OCI-LY1 (cell line): ENCODE measurements at regions not wholly inside any gene's neighbourhood (a gene's known extent, or its start where the extent isn't known, plus 50 kb on each side); places are given as distances from the start of the nearest gene placed in this dataset.

Experiments
- H2AFZ ChIP-seq: fragments of 200-600 bp; sonication (generic), shearing (Covaris generic); 2 replicates; pipeline ENCODE4 v1.6.0; 2014; ENCODE audit warnings: antibody characterized with exemption, mild to moderate bottlenecking, low read length
- H3F3A ChIP-seq: fragments of 200-600 bp; sonication (generic), shearing (Covaris generic); 2 replicates; pipeline ENCODE4 v1.6.0; 2014; ENCODE audit warnings: mild to moderate bottlenecking, antibody characterized with exemption, low read length, moderate library complexity; ENCODE audit not compliant: insufficient read depth
- H3K27ac ChIP-seq: fragments of 200-600 bp; sonication (generic); 2 replicates; pipeline ENCODE4 v1.5.1; 2014; ENCODE audit warnings: low read length, mixed run types, mild to moderate bottlenecking, low read depth; ENCODE audit not compliant: poor library complexity, severe bottlenecking
- H3K27me3 ChIP-seq: fragments of 200-600 bp; sonication (generic); 2 replicates; pipeline ENCODE4 v1.6.0; 2014; ENCODE audit warnings: antibody characterized with exemption, mild to moderate bottlenecking, low read length, moderate library complexity; ENCODE audit not compliant: insufficient read depth
- H3K36me3 ChIP-seq: fragments of 200-600 bp; sonication (generic); 2 replicates; pipeline ENCODE4 v1.6.1; 2014; ENCODE audit warnings: mild to moderate bottlenecking, antibody characterized with exemption, low read length, moderate library complexity, mixed read lengths; ENCODE audit not compliant: insufficient read depth
- H3K4me1 ChIP-seq: fragments of 200-600 bp; sonication (generic); 2 replicates; pipeline ENCODE4 v1.5.1; 2014; ENCODE audit warnings: mild to moderate bottlenecking, low read length, moderate library complexity; ENCODE audit not compliant: insufficient read depth, severe bottlenecking
- H3K4me2 ChIP-seq: fragments of 200-600 bp; sonication (generic), shearing (Covaris generic); 2 replicates; pipeline ENCODE4 v1.6.1; 2014; ENCODE audit warnings: low read length
- H3K4me3 ChIP-seq: fragments of 200-600 bp; sonication (generic); 2 replicates; pipeline ENCODE4 v1.5.1; 2014; ENCODE audit warnings: low read length, low read depth, mild to moderate bottlenecking, mixed read lengths; ENCODE audit not compliant: poor library complexity, severe bottlenecking
- H3K79me2 ChIP-seq: fragments of 200-600 bp; shearing (Covaris generic); 2 replicates; pipeline ENCODE4 v1.6.1; 2016; ENCODE audit warnings: mixed run types, low read length, mixed read lengths; ENCODE audit not compliant: insufficient read depth
- H3K9ac ChIP-seq: fragments of 200-600 bp; sonication (generic), shearing (Covaris generic); 2 replicates; pipeline ENCODE4 v1.6.1; 2014; ENCODE audit warnings: mild to moderate bottlenecking, low read length, mixed read lengths
- H3K9me2 ChIP-seq: fragments of 200-600 bp; sonication (generic), shearing (Covaris generic); 2 replicates; pipeline ENCODE4 v1.6.1; 2014; ENCODE audit warnings: low read depth, mild to moderate bottlenecking, low read length, mixed read lengths
- H3K9me3 ChIP-seq: fragments of 200-600 bp; shearing (Covaris generic); 2 replicates; pipeline ENCODE4 v1.6.1; 2014; ENCODE audit warnings: low read length, mixed read lengths
- H4K20me1 ChIP-seq: fragments of 200-600 bp; sonication (generic), shearing (Covaris generic); 2 replicates; pipeline ENCODE4 v1.6.0; 2016; ENCODE audit warnings: mild to moderate bottlenecking, low read length; ENCODE audit not compliant: insufficient read depth
- EZH2 ChIP-seq: fragments of 200-600 bp; sonication (generic), shearing (Covaris generic); IDR thresholded peaks from 2 replicates; pipeline ENCODE4 v1.8.0; 2017; ENCODE audit warnings: borderline replicate concordance, mixed run types, mild to moderate bottlenecking, antibody characterized with exemption, low read length, moderate library complexity, mixed read lengths
- TF ChIP-seq, protein P1 (sequence below): fragments of 200-600 bp; sonication (generic), shearing (Covaris generic); IDR thresholded peaks from 2 replicates; pipeline ENCODE4 v1.5.1; 2017; ENCODE audit warnings: mild to moderate bottlenecking, antibody characterized with exemption, low read length, moderate library complexity, mixed read lengths

DNA sequence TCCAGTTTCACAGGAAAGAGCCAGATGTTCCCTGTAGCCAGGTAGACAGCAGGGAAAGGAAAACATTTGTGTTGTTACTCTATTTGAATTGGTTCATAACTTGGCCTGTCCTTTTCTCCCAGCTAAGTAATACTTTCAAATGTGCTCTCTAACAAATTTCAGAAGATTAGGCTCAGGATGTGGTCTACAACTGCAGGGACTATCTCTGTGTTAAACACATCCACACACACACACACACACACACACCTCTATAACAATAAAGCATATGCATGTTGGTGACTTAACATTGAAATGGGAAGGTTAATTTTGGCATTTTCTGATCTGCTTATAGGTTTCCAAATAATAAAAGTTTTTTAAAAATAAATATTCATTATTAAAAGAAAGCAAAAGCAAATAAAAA lies 316.0 kb upstream of the ARGLU1 start:
- H2AFZ ChIP-seq: no peak overlapping the region
- H3K9ac ChIP-seq: no peak overlapping the region
- no peaks in the 10 kb centered on the region for H3K9me2 ChIP-seq
- no peaks in the 10 kb centered on the region for H3F3A ChIP-seq
- no peaks in the 10 kb centered on the region for H3K36me3 ChIP-seq
- no peak overlapping the region for H3K4me3 ChIP-seq
- H3K9me3 ChIP-seq: no peaks in the 10 kb centered on the region
- no peak overlapping the region for H3K27ac ChIP-seq
- no peaks in the 10 kb centered on the region for H4K20me1 ChIP-seq
- H3K27me3 ChIP-seq: no peaks in the 10 kb centered on the region
- TF ChIP-seq, protein P1, sequence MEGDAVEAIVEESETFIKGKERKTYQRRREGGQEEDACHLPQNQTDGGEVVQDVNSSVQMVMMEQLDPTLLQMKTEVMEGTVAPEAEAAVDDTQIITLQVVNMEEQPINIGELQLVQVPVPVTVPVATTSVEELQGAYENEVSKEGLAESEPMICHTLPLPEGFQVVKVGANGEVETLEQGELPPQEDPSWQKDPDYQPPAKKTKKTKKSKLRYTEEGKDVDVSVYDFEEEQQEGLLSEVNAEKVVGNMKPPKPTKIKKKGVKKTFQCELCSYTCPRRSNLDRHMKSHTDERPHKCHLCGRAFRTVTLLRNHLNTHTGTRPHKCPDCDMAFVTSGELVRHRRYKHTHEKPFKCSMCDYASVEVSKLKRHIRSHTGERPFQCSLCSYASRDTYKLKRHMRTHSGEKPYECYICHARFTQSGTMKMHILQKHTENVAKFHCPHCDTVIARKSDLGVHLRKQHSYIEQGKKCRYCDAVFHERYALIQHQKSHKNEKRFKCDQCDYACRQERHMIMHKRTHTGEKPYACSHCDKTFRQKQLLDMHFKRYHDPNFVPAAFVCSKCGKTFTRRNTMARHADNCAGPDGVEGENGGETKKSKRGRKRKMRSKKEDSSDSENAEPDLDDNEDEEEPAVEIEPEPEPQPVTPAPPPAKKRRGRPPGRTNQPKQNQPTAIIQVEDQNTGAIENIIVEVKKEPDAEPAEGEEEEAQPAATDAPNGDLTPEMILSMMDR: no peak
- no peak for TF ChIP-seq EZH2
- no peaks in the 10 kb centered on the region for H3K79me2 ChIP-seq
- H3K4me2 ChIP-seq: no peak overlapping the region
- H3K4me1 ChIP-seq: no peaks in the 10 kb centered on the region

DNA sequence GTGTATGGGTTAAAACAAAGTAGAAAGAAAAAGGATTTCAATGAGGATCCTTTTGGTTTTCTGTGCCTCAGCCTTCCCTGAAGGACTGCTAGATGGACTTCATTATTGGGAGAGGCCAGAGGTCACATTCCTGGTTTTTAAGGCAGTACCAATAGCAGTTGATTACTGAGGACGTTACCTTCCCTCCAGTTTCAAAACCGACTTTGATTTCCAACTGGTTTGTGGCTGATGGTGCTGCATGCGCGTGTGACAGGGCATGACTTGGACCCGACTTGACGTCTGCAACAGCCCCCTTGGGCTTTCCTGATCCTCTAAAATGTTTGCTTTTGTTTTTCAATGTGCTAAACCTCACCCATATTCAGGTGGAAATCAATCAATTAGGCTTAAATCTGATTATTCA lies 314.3 kb upstream of the ARGLU1 start:
- Histone ChIP-seq H3K4me2 (no peak overlapping the region), H3K27ac (no peak overlapping the region), H3K27me3 (0 out of 2 replicates have a peak, but pooled peaks cover 2% of the 10 kb centered on the region), H2AFZ (no peak overlapping the region), H3K4me1 (no peaks in the 10 kb centered on the region), H3K36me3 (no peaks in the 10 kb centered on the region), H3K9ac (no peak overlapping the region), H3K79me2 (no peaks in the 10 kb centered on the region), H3K9me3 (no peaks in the 10 kb centered on the region), H3K4me3 (no peak overlapping the region), H4K20me1 (no peaks in the 10 kb centered on the region), H3K9me2 (no peaks in the 10 kb centered on the region), H3F3A (no peaks in the 10 kb centered on the region)
- TF ChIP-seq, protein P1: no peak
- TF ChIP-seq EZH2: no peak

DNA sequence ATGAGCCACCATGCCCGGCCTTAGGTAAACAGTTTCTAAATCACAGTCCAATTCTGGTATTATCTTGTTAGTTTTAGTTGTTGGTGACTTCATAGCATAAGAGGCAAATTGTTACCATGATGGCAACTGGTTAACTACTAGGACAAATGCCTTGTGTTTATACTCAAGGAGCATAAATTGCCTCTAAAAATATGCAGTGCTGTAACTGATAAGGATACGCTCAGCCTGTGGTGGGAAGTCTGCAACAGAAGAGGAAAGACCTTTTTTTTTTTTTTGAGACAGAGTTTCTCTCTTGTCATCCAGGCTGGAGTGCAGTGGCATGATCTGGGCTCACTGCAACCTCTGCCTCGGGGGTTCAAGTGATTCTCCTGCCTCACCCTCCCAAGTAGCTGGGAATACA lies 311.9 kb upstream of the ARGLU1 start:
- Histone ChIP-seq H3K79me2 (no peaks in the 10 kb centered on the region), H3K9me3 (no peaks in the 10 kb centered on the region), H3K36me3 (no peaks in the 10 kb centered on the region), H3K4me1 (no peaks in the 10 kb centered on the region), H4K20me1 (no peaks in the 10 kb centered on the region), H3F3A (no peaks in the 10 kb centered on the region), H3K27me3 (0 out of 2 replicates have a peak, but pooled peaks cover 2% of the 10 kb centered on the region), H3K27ac (no peak overlapping the region), H3K9ac (no peak overlapping the region), H3K4me2 (no peak overlapping the region), H2AFZ (no peak overlapping the region), H3K4me3 (no peak overlapping the region), H3K9me2 (no peaks in the 10 kb centered on the region)
- TF ChIP-seq, protein P1: no peak
- no peak for TF ChIP-seq EZH2
